Astrocyte of the cerebellum (primary cell): ENCODE measurements at regions not wholly inside any gene's neighbourhood (a gene's known extent, or its start where the extent isn't known, plus 50 kb on each side); places are given as distances from the start of the nearest gene placed in this dataset.

Experiments
- DNase-seq: peaks from one replicate; pipeline ENCODE4 v3.0.0-alpha.2; 2011; ENCODE audit warnings: low read depth
- H3K4me3 ChIP-seq: 2 replicates; pipeline ENCODE4 v1.5.1; 2011; ENCODE audit warnings: mild to moderate bottlenecking, low read depth, low read length, moderate library complexity
- in situ Hi-C: cut with HindIII; loops from 2 replicates; pipeline ENCODE4 v1.10.0; 2017; ENCODE audit warnings: low sequenced_read_pairs
- TF ChIP-seq, protein P1 (sequence below): IDR thresholded peaks from 2 replicates; pipeline ENCODE4 v1.5.1; 2012; ENCODE audit warnings: low read length, low read depth, moderate library complexity, mild to moderate bottlenecking; ENCODE audit errors: missing control alignments

DNA sequence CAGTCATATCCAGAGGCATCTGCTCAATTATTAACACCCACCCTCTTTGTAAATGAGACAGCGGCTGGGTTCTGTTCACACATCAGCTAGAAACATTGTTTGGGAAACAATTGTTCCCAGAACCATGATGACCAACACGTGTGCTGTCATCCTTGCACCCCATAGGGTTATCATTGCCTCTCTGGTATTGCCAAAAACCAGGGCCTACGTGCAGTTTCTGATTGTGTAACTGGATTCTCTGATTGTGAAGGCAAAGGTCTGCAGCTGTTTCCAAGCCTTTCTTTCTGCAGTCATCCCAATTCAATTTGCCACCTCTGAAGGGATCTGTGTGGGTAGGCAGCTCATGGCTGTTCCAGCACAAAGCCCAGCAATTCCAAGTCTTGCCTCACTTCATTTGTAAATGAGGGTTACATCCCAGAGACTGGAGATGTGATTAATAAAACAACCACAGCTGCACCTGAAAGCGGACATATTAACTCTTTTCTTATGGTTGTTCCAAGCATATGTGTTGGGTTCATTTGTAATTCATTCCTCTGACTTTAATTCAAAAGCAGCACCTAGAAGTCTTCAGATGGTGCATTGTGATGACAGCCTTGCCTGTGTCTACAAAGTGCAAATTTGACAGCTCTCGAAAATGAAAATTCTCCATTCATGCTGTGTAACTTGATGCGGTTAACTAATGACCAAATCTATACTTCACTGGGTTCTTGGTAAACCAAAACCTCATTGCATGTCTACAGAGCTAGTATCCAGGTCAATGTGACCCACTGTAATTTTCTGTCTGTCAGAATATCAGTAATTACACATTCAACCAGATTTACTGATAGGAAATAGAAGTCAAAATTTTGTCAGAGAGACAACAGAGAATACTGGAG lies 66.6 kb downstream of the YIPF5 start:
- TF ChIP-seq, protein P1, sequence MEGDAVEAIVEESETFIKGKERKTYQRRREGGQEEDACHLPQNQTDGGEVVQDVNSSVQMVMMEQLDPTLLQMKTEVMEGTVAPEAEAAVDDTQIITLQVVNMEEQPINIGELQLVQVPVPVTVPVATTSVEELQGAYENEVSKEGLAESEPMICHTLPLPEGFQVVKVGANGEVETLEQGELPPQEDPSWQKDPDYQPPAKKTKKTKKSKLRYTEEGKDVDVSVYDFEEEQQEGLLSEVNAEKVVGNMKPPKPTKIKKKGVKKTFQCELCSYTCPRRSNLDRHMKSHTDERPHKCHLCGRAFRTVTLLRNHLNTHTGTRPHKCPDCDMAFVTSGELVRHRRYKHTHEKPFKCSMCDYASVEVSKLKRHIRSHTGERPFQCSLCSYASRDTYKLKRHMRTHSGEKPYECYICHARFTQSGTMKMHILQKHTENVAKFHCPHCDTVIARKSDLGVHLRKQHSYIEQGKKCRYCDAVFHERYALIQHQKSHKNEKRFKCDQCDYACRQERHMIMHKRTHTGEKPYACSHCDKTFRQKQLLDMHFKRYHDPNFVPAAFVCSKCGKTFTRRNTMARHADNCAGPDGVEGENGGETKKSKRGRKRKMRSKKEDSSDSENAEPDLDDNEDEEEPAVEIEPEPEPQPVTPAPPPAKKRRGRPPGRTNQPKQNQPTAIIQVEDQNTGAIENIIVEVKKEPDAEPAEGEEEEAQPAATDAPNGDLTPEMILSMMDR, result no peak
- DNase-seq, result no peak
- in situ Hi-C loops, result no loop called here
- H3K4me3 ChIP-seq, result no peak overlapping the region

DNA sequence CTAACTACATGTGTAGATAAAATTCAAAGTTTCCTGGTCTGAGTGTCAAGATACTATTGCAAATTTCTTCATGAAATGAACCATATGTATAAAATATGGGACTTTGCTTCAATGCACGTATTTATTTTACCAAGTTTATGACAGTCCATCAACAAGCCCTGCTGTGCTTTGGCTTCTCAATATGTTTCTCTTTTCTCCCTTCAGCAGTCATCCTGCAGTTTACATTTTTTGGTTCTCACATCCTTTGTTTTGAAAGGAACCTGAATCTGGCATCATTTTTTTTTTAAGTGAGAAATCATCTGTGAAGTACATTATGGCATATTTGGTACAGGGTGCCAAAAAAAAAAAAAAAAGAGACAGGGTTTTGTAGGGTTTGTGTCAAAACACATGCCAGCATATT lies 65.1 kb downstream of the YIPF5 start:
- TF ChIP-seq, protein P1, result no peak

DNA sequence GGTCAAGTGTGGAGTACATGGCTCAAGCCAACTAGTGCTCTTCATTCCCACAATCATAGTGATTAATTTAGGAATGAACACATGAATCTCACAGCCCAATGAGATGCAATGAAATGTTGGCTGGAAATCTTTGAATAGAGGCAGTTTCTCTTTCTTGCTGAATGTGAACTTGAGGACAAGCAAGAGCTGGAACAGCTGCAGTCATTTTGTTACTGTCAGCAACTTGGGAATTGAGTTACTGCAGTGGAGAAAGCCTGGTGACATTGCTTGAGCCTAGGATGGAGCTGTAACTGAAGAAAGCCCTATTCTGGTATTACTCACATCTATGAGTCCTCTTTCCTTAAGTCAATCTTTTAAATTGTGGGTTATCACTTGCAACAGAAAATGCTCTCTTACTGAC lies 62.3 kb downstream of the YIPF5 start:
- no peak for DNase-seq
- in situ Hi-C loops, result no loop called here
- no peak overlapping the region for H3K4me3 ChIP-seq
- TF ChIP-seq, protein P1, result no peak

More for the DNA sequence above, 65.1 kb downstream of the YIPF5 start:
- H3K4me3 ChIP-seq, result no peak overlapping the region
- in situ Hi-C loops, result no loop called here
- DNase-seq, result no peak
